ENCODE measurements at regions not wholly inside any gene's neighbourhood (a gene's known extent, or its start where the extent isn't known, plus 50 kb on each side); places are given as distances from the start of the nearest gene placed in this dataset.

- no peaks in the 10 kb centered on the region for H3K36me3 ChIP-seq (ENCODE audit: control insufficient read depth, insufficient read depth, low read length)
- no peaks in the 10 kb centered on the region for H3K9me3 ChIP-seq (ENCODE audit: control insufficient read depth, low read length)
- H3K4me1 ChIP-seq (ENCODE audit: control insufficient read depth, insufficient read depth, low read length): no peaks in the 10 kb centered on the region
- H3K9ac ChIP-seq (ENCODE audit: low read length): no peak overlapping the region
- H3K4me3 ChIP-seq (ENCODE audit: low read length): no peak overlapping the region
- no peaks in the 10 kb centered on the region for H3K27me3 ChIP-seq (ENCODE audit: control insufficient read depth, insufficient read depth, low read length)
Observed at GRCh38 chr14:97268097-97268496, 470.9 kb downstream of the VRK1 start.

GRCh38 chr14:97270308-97270707, 473.1 kb downstream of the VRK1 start:
- H3K27me3 ChIP-seq (ENCODE audit: control insufficient read depth, insufficient read depth, low read length): no peaks in the 10 kb centered on the region
- H3K4me1 ChIP-seq (ENCODE audit: control insufficient read depth, insufficient read depth, low read length): no peaks in the 10 kb centered on the region
- no peaks in the 10 kb centered on the region for H3K9me3 ChIP-seq (ENCODE audit: control insufficient read depth, low read length)
- H3K36me3 ChIP-seq (ENCODE audit: control insufficient read depth, insufficient read depth, low read length): no peaks in the 10 kb centered on the region
- H3K4me3 ChIP-seq (ENCODE audit: low read length): no peak overlapping the region
- no peak overlapping the region for H3K9ac ChIP-seq (ENCODE audit: low read length)

GRCh38 chr14:97271451-97271960, 474.3 kb downstream of the VRK1 start:
- Histone ChIP-seq H3K9ac (ENCODE audit: low read length) (no peak overlapping the region), H3K36me3 (ENCODE audit: control insufficient read depth, insufficient read depth, low read length) (no peaks in the 10 kb centered on the region), H3K9me3 (ENCODE audit: control insufficient read depth, low read length) (no peaks in the 10 kb centered on the region), H3K27me3 (ENCODE audit: control insufficient read depth, insufficient read depth, low read length) (no peaks in the 10 kb centered on the region), H3K4me1 (ENCODE audit: control insufficient read depth, insufficient read depth, low read length) (no peaks in the 10 kb centered on the region), H3K4me3 (ENCODE audit: low read length) (no peak overlapping the region)

- Histone ChIP-seq H3K36me3 (ENCODE audit: control insufficient read depth, insufficient read depth, low read length) (no peaks in the 10 kb centered on the region), H3K9me3 (ENCODE audit: control insufficient read depth, low read length) (no peaks in the 10 kb centered on the region), H3K4me1 (ENCODE audit: control insufficient read depth, insufficient read depth, low read length) (no peaks in the 10 kb centered on the region), H3K4me3 (ENCODE audit: low read length) (no peak overlapping the region), H3K27me3 (ENCODE audit: control insufficient read depth, insufficient read depth, low read length) (no peaks in the 10 kb centered on the region), H3K9ac (ENCODE audit: low read length) (no peak overlapping the region)
Observed at GRCh38 chr14:97273540-97273939, 476.4 kb downstream of the VRK1 start.

GRCh38 chr14:97274626-97275025, 477.4 kb downstream of the VRK1 start:
- H3K4me3 ChIP-seq (ENCODE audit: low read length): no peak overlapping the region
- no peaks in the 10 kb centered on the region for H3K27me3 ChIP-seq (ENCODE audit: control insufficient read depth, insufficient read depth, low read length)
- H3K4me1 ChIP-seq (ENCODE audit: control insufficient read depth, insufficient read depth, low read length): no peaks in the 10 kb centered on the region
- no peaks in the 10 kb centered on the region for H3K9me3 ChIP-seq (ENCODE audit: control insufficient read depth, low read length)
- no peak overlapping the region for H3K9ac ChIP-seq (ENCODE audit: low read length)
- no peaks in the 10 kb centered on the region for H3K36me3 ChIP-seq (ENCODE audit: control insufficient read depth, insufficient read depth, low read length)

GRCh38 chr14:97275276-97275675, 478.1 kb downstream of the VRK1 start:
- Histone ChIP-seq H3K4me1 (ENCODE audit: control insufficient read depth, insufficient read depth, low read length) (no peaks in the 10 kb centered on the region), H3K4me3 (ENCODE audit: low read length) (no peak overlapping the region), H3K9me3 (ENCODE audit: control insufficient read depth, low read length) (no peaks in the 10 kb centered on the region), H3K36me3 (ENCODE audit: control insufficient read depth, insufficient read depth, low read length) (no peaks in the 10 kb centered on the region), H3K9ac (ENCODE audit: low read length) (no peak overlapping the region), H3K27me3 (ENCODE audit: control insufficient read depth, insufficient read depth, low read length) (no peaks in the 10 kb centered on the region)

- H3K36me3 ChIP-seq (ENCODE audit: control insufficient read depth, insufficient read depth, low read length): no peaks in the 10 kb centered on the region
- H3K4me1 ChIP-seq (ENCODE audit: control insufficient read depth, insufficient read depth, low read length): no peaks in the 10 kb centered on the region
- no peak overlapping the region for H3K4me3 ChIP-seq (ENCODE audit: low read length)
- no peaks in the 10 kb centered on the region for H3K27me3 ChIP-seq (ENCODE audit: control insufficient read depth, insufficient read depth, low read length)
- no peaks in the 10 kb centered on the region for H3K9me3 ChIP-seq (ENCODE audit: control insufficient read depth, low read length)
- no peak overlapping the region for H3K9ac ChIP-seq (ENCODE audit: low read length)
Observed at GRCh38 chr14:97276573-97276972, 479.4 kb downstream of the VRK1 start.

- Histone ChIP-seq H3K9ac (ENCODE audit: low read length) (no peak overlapping the region), H3K4me3 (ENCODE audit: low read length) (no peak overlapping the region), H3K36me3 (ENCODE audit: control insufficient read depth, insufficient read depth, low read length) (no peaks in the 10 kb centered on the region), H3K4me1 (ENCODE audit: control insufficient read depth, insufficient read depth, low read length) (no peaks in the 10 kb centered on the region), H3K27me3 (ENCODE audit: control insufficient read depth, insufficient read depth, low read length) (no peaks in the 10 kb centered on the region), H3K9me3 (ENCODE audit: control insufficient read depth, low read length) (no peaks in the 10 kb centered on the region)
Observed at GRCh38 chr14:97277711-97278110, 480.5 kb downstream of the VRK1 start.

GRCh38 chr14:97280526-97280925, 483.3 kb downstream of the VRK1 start:
- Histone ChIP-seq H3K9me3 (ENCODE audit: control insufficient read depth, low read length) (no peaks in the 10 kb centered on the region), H3K27me3 (ENCODE audit: control insufficient read depth, insufficient read depth, low read length) (no peaks in the 10 kb centered on the region), H3K4me3 (ENCODE audit: low read length) (no peak overlapping the region), H3K36me3 (ENCODE audit: control insufficient read depth, insufficient read depth, low read length) (no peaks in the 10 kb centered on the region), H3K4me1 (ENCODE audit: control insufficient read depth, insufficient read depth, low read length) (no peaks in the 10 kb centered on the region), H3K9ac (ENCODE audit: low read length) (no peak overlapping the region)

- no peaks in the 10 kb centered on the region for H3K27me3 ChIP-seq (ENCODE audit: control insufficient read depth, insufficient read depth, low read length)
- H3K9me3 ChIP-seq (ENCODE audit: control insufficient read depth, low read length): no peaks in the 10 kb centered on the region
- H3K4me3 ChIP-seq (ENCODE audit: low read length): no peak overlapping the region
- H3K4me1 ChIP-seq (ENCODE audit: control insufficient read depth, insufficient read depth, low read length): no peaks in the 10 kb centered on the region
- no peaks in the 10 kb centered on the region for H3K36me3 ChIP-seq (ENCODE audit: control insufficient read depth, insufficient read depth, low read length)
- H3K9ac ChIP-seq (ENCODE audit: low read length): no peak overlapping the region
Observed at GRCh38 chr14:97281741-97282140, 484.6 kb downstream of the VRK1 start.

GRCh38 chr14:97282210-97283004, 485.2 kb downstream of the VRK1 start:
- no peak overlapping the region for H3K9ac ChIP-seq (ENCODE audit: low read length)
- H3K27me3 ChIP-seq (ENCODE audit: control insufficient read depth, insufficient read depth, low read length): no peaks in the 10 kb centered on the region
- H3K9me3 ChIP-seq (ENCODE audit: control insufficient read depth, low read length): no peaks in the 10 kb centered on the region
- no peaks in the 10 kb centered on the region for H3K4me1 ChIP-seq (ENCODE audit: control insufficient read depth, insufficient read depth, low read length)
- H3K36me3 ChIP-seq (ENCODE audit: control insufficient read depth, insufficient read depth, low read length): no peaks in the 10 kb centered on the region
- no peak overlapping the region for H3K4me3 ChIP-seq (ENCODE audit: low read length)

- Histone ChIP-seq H3K9ac (ENCODE audit: low read length) (no peak overlapping the region), H3K4me3 (ENCODE audit: low read length) (no peak overlapping the region), H3K27me3 (ENCODE audit: control insufficient read depth, insufficient read depth, low read length) (no peaks in the 10 kb centered on the region), H3K36me3 (ENCODE audit: control insufficient read depth, insufficient read depth, low read length) (no peaks in the 10 kb centered on the region), H3K4me1 (ENCODE audit: control insufficient read depth, insufficient read depth, low read length) (no peaks in the 10 kb centered on the region), H3K9me3 (ENCODE audit: control insufficient read depth, low read length) (no peaks in the 10 kb centered on the region)
Observed at GRCh38 chr14:97283005-97283403, 485.8 kb downstream of the VRK1 start.

All from mucosa of stomach (tissue), 1 donor.